Kidney (tissue), 13 donors: ENCODE measurements at regions not wholly inside any gene's neighbourhood (a gene's known extent, or its start where the extent isn't known, plus 50 kb on each side); places are given as distances from the start of the nearest gene placed in this dataset.

Experiments used
- DNase-seq, 5 donors: peaks; one replicate each; pipeline ENCODE4 v3.0.0-alpha.2; 2013 to 2020
- FAIRE-seq: peaks from 2 replicates; lab custom pipeline; 2012; peaks lifted over from hg19 to GRCh38; lab: Jason Lieb, UNC
- H3K27ac ChIP-seq, 2 donors: one replicate each; pipeline ENCODE4 v1.7.0; 2013; ENCODE audit warnings: low read depth in 2 of 2, low read length in 2 of 2, inconsistent platforms in 1 of 2
- H3K27me3 ChIP-seq: one replicate; pipeline ENCODE4 v1.7.1; 2013; ENCODE audit warnings: low read length, inconsistent platforms; ENCODE audit not compliant: control insufficient read depth, insufficient read depth
- H3K36me3 ChIP-seq, 3 donors: one replicate each; pipeline versions ENCODE4 v1.7.0 to v1.7.1; 2013; ENCODE audit warnings: low read length in 3 of 3, control low read depth in 1 of 3, inconsistent platforms in 1 of 3; ENCODE audit not compliant: insufficient read depth in 3 of 3, control insufficient read depth in 2 of 3
- H3K4me1 ChIP-seq, 3 donors: one replicate each; pipeline versions ENCODE4 v1.7.0 to v1.7.1; 2013; ENCODE audit warnings: low read length in 3 of 3, inconsistent platforms in 1 of 3, low read depth in 1 of 3; ENCODE audit not compliant: control insufficient read depth in 2 of 3, insufficient read depth in 2 of 3
- H3K4me3 ChIP-seq, 3 donors: one replicate each; pipeline versions ENCODE4 v1.7.0 to v1.8.1; 2013; ENCODE audit warnings: low read length in 3 of 3, control low read depth in 1 of 3, inconsistent platforms in 1 of 3
- H3K9ac ChIP-seq, 3 donors: one replicate each; pipeline versions ENCODE4 v1.7.0 to v1.7.1; 2013; ENCODE audit warnings: low read length in 3 of 3, control low read depth in 1 of 3, inconsistent platforms in 1 of 3
- H3K9me3 ChIP-seq, 3 donors: one replicate each; pipeline versions ENCODE4 v1.7.0 to v1.7.1; 2013; ENCODE audit warnings: low read length in 3 of 3, control low read depth in 1 of 3, inconsistent platforms in 1 of 3; ENCODE audit not compliant: control insufficient read depth in 2 of 3, insufficient read depth in 1 of 3
- CTCF ChIP-seq: IDR thresholded peaks from 3 replicates; pipeline ENCODE4 v1.5.1; 2012; ENCODE audit warnings: mild to moderate bottlenecking, moderate library complexity, borderline replicate concordance; ENCODE audit not compliant: insufficient read depth; ENCODE audit errors: extremely low read depth
- intact Hi-C: fragments of 100-400 bp; cut with DNase I; formaldehyde crosslinking; loops from one replicate; pipeline ENCODE4 v1.11.1; 2022
- donor health status: control.
- donor health status: control.
- donor health status: control.
- donor health status: control.
- donor health status: control.
- donor health status: DM: yes; HTN: yes; CAD: no.
- donor health status: Normal renal cell carcinoma (clear cell type).

GRCh38 chr11:130782361-130783222 lies 133.7 kb downstream of the SNX19 start:
- TF ChIP-seq CTCF = no peak
- DNase-seq = peak in 1 of 5 donors; percentile 61
- Histone ChIP-seq H3K27ac (no peak overlapping the region), H3K4me1 (peaks cover 2 to 10% (median 8%) of the 10 kb centered on the region in 3 donors), H3K27me3 (no peaks in the 10 kb centered on the region), H3K9ac (no peak overlapping the region), H3K9me3 (no peaks in the 10 kb centered on the region), H3K4me3 (no peak overlapping the region), H3K36me3 (no peaks in the 10 kb centered on the region)
- intact Hi-C loops = no loop called here
- FAIRE-seq = no peak

DNA sequence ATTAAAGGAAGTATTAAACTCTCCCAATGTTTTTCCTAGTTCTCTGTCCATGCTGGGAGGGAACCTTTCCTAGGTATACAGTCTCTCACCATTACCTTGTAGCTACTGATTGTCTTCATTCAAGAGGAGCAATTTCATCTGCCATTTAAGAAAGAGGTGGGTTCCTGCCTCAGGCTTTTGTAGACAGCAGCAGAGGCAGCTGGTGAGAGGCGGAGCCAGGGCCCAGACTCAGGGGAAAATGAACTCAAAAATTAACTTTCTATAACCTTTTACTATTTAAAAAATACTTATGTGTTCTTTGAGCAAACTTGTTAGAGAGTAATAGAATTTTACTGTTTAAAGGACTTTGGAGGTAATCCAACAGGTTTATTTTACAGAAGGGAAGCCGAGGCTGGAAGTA lies 133.0 kb downstream of the SNX19 start:
- TF ChIP-seq CTCF = no peak
- Histone ChIP-seq H3K27me3 (no peaks in the 10 kb centered on the region), H3K9me3 (no peaks in the 10 kb centered on the region), H3K9ac (no peak overlapping the region), H3K36me3 (no peaks in the 10 kb centered on the region), H3K4me1 (peaks cover 2 to 13% (median 10%) of the 10 kb centered on the region in 3 donors), H3K27ac (no peak overlapping the region), H3K4me3 (no peak overlapping the region)
- DNase-seq (no peak), FAIRE-seq (no peak)
- intact Hi-C loops = no loop called here

- Histone ChIP-seq H3K4me1 (peaks cover 2 to 13% (median 10%) of the 10 kb centered on the region in 3 donors), H3K9me3 (no peaks in the 10 kb centered on the region), H3K9ac (no peak overlapping the region), H3K27ac (no peak overlapping the region), H3K27me3 (no peaks in the 10 kb centered on the region), H3K4me3 (no peak overlapping the region), H3K36me3 (no peaks in the 10 kb centered on the region)
- intact Hi-C loops = no loop called here
- no peak for FAIRE-seq
- DNase-seq = peak in 1 of 5 donors; percentile 67
- TF ChIP-seq CTCF = no peak
Observed at GRCh38 chr11:130785380-130786116, 130.7 kb downstream of the SNX19 start.
